GM23248 (cell line): ENCODE measurements at regions not wholly inside any gene's neighbourhood (a gene's known extent, or its start where the extent isn't known, plus 50 kb on each side); places are given as distances from the start of the nearest gene placed in this dataset.

Experiments
- DNase-seq: peaks from one replicate; pipeline ENCODE4 v3.0.0-alpha.2; 2015
- H2AFZ ChIP-seq: fragments of 200-600 bp; sonication (generic); 2 replicates; pipeline ENCODE4 v1.6.1; 2016; ENCODE audit warnings: antibody characterized with exemption
- H3F3A ChIP-seq: fragments of 200-600 bp; sonication (generic); 2 replicates; pipeline ENCODE4 v1.6.1; 2016; ENCODE audit warnings: mild to moderate bottlenecking, antibody characterized with exemption, mixed run types; ENCODE audit not compliant: insufficient read depth
- H3K27ac ChIP-seq: fragments of 200-600 bp; sonication (generic); 2 replicates; pipeline ENCODE4 v1.5.1; 2016; ENCODE audit warnings: mild to moderate bottlenecking
- H3K27me3 ChIP-seq: fragments of 200-600 bp; sonication (generic); replicated peaks from 2 replicates; pipeline ENCODE4 v1.6.1; 2016; ENCODE audit warnings: mild to moderate bottlenecking; ENCODE audit not compliant: insufficient read depth
- H3K36me3 ChIP-seq: fragments of 200-600 bp; sonication (generic); 2 replicates; pipeline ENCODE4 v1.6.1; 2016; ENCODE audit warnings: low read depth, mild to moderate bottlenecking
- H3K4me1 ChIP-seq: fragments of 200-600 bp; sonication (generic); 2 replicates; pipeline ENCODE4 v1.6.1; 2016; ENCODE audit warnings: mild to moderate bottlenecking; ENCODE audit not compliant: insufficient read depth
- H3K4me2 ChIP-seq: fragments of 200-600 bp; sonication (generic); one replicate; pipeline ENCODE4 v1.6.1; 2016; ENCODE audit warnings: mild to moderate bottlenecking; ENCODE audit not compliant: unreplicated experiment
- H3K4me3 ChIP-seq: fragments of 200-600 bp; sonication (generic); 2 replicates; pipeline ENCODE4 v1.5.1; 2016; ENCODE audit warnings: mild to moderate bottlenecking
- H3K79me2 ChIP-seq: fragments of 200-600 bp; sonication (generic); 2 replicates; pipeline ENCODE4 v1.6.1; 2016; ENCODE audit warnings: mild to moderate bottlenecking; ENCODE audit not compliant: insufficient read depth
- H3K9ac ChIP-seq: fragments of 200-600 bp; sonication (generic); 2 replicates; pipeline ENCODE4 v1.6.1; 2016; ENCODE audit warnings: mild to moderate bottlenecking
- H3K9me2 ChIP-seq: fragments of 200-600 bp; sonication (generic); 2 replicates; pipeline ENCODE4 v1.6.1; 2016; ENCODE audit warnings: mixed run types, mild to moderate bottlenecking, moderate library complexity; ENCODE audit not compliant: insufficient read depth
- H3K9me3 ChIP-seq: fragments of 200-600 bp; sonication (generic); one replicate; pipeline ENCODE4 v1.6.1; 2017; ENCODE audit warnings: low read depth
- H4K20me1 ChIP-seq: fragments of 200-600 bp; sonication (generic); 2 replicates; pipeline ENCODE4 v1.6.0; 2016; ENCODE audit not compliant: insufficient read depth
- EZH2 ChIP-seq: fragments of 200-600 bp; sonication (generic); IDR thresholded peaks from 2 replicates; pipeline ENCODE4 v1.6.1; 2018; ENCODE audit warnings: antibody characterized with exemption, mild to moderate bottlenecking; ENCODE audit not compliant: insufficient read depth, poor library complexity, severe bottlenecking
- EZH2phosphoT487 ChIP-seq: fragments of 200-600 bp; sonication (generic); IDR thresholded peaks from 2 replicates; pipeline ENCODE4 v1.6.1; 2018; ENCODE audit warnings: antibody characterized with exemption, moderate library complexity, mild to moderate bottlenecking, low read depth; ENCODE audit not compliant: insufficient read depth
- WGBS, 2 experiments: methylation state at CpG; one replicate each; pipeline ENCODE4 v1.1.6; 2015 to 2017; ENCODE audit warnings: low lambda C conversion rate in 2 of 2, low coverage in 1 of 2; ENCODE audit errors: missing lambda C conversion rate in 2 of 2; 5-methylcytosine and 5-hydroxymethylcytosine counted together
- in situ Hi-C: fragments of 300-500 bp; cut with MboI; formaldehyde crosslinking; loops from 2 replicates; pipeline ENCODE4 v1.15.0; 2020

DNA sequence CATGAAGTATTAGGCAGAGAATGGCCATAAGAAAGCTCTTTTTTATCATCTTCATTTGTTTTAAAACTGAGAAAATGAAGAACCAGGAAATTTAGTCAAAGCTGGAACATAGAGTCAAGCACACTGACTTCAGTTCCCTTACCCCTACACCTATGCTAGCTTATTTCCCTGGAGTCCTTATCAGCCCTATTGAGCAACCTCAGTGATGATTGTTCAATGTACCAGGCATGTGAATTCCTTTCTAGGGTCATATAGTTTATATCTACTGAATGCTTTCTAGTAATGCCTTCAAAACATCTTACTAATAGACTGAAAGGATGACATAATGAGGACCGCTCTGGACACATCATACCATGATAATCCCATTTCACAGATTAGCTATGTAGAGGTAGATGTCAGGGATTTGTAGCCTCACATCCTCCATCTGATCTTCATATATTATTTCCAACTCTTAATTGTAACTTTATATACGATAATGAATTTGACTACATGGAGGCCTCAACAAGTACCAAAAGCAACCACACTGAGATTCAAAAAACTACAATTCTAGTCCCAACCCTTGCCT is 460.4 kb upstream of the DYNLRB2 start:
- H3K4me3 ChIP-seq: no peak overlapping the region
- H3K4me1 ChIP-seq: no peaks in the 10 kb centered on the region
- DNase-seq: no peak
- H3K27ac ChIP-seq: no peak overlapping the region
- no peaks in the 10 kb centered on the region for H3F3A ChIP-seq
- TF ChIP-seq EZH2phosphoT487 (no peak), EZH2 (no peak)
- H3K9ac ChIP-seq: no peak overlapping the region
- WGBS, 2 experiments: 91 to 93% methylated on average over 2 of the region's 2 CpGs
- H2AFZ ChIP-seq: no peak overlapping the region
- no peaks in the 10 kb centered on the region for H3K27me3 ChIP-seq
- no peaks in the 10 kb centered on the region for H3K9me3 ChIP-seq
- H4K20me1 ChIP-seq: no peaks in the 10 kb centered on the region
- no peak overlapping the region for H3K4me2 ChIP-seq
- no peaks in the 10 kb centered on the region for H3K79me2 ChIP-seq
- H3K36me3 ChIP-seq: no peaks in the 10 kb centered on the region
- in situ Hi-C loops: no loop called here
- H3K9me2 ChIP-seq: no peaks in the 10 kb centered on the region

GRCh38 chr16:80079072-80079471 is 461.7 kb upstream of the DYNLRB2 start:
- no peaks in the 10 kb centered on the region for H3F3A ChIP-seq
- H3K9me2 ChIP-seq: no peaks in the 10 kb centered on the region
- H3K4me3 ChIP-seq: no peak overlapping the region
- H3K4me2 ChIP-seq: no peak overlapping the region
- no peaks in the 10 kb centered on the region for H3K79me2 ChIP-seq
- H2AFZ ChIP-seq: no peak overlapping the region
- no peak overlapping the region for H3K9ac ChIP-seq
- no peak for DNase-seq
- H3K9me3 ChIP-seq: no peaks in the 10 kb centered on the region
- TF ChIP-seq EZH2phosphoT487 (no peak), EZH2 (no peak)
- H3K27ac ChIP-seq: no peak overlapping the region
- no peaks in the 10 kb centered on the region for H3K27me3 ChIP-seq
- no peaks in the 10 kb centered on the region for H3K36me3 ChIP-seq
- H4K20me1 ChIP-seq: no peaks in the 10 kb centered on the region
- in situ Hi-C loops: no loop called here
- no peaks in the 10 kb centered on the region for H3K4me1 ChIP-seq
- WGBS, 2 experiments: 53 to 56% methylated on average over 3 of the region's 3 CpGs

DNA sequence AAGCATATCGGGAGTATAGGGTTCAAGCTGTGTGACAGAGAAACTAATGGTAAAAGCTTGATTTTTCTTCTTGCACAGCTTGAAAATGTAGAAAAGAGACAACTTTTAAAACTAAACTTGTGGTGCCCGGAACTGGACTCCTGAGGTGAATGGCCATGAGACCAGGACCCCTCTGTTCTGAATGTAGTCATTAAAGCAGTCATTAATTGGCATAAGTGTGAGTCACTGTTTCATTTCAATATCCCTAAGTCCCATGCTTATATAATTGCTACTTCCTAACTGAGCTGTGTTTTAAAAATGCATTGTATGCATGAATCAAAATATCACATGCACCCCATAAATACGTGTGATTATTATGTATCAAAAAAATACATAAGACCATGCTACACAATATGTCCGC is 463.1 kb upstream of the DYNLRB2 start:
- in situ Hi-C loops: no loop called here
- no peaks in the 10 kb centered on the region for H3K27me3 ChIP-seq
- H2AFZ ChIP-seq: no peak overlapping the region
- no peak overlapping the region for H3K4me3 ChIP-seq
- no peaks in the 10 kb centered on the region for H3F3A ChIP-seq
- H3K9me2 ChIP-seq: no peaks in the 10 kb centered on the region
- TF ChIP-seq EZH2 (no peak), EZH2phosphoT487 (no peak)
- no peak overlapping the region for H3K27ac ChIP-seq
- 72 to 76% methylated on average over 4 of the region's 4 CpGs for WGBS, 2 experiments
- H3K79me2 ChIP-seq: no peaks in the 10 kb centered on the region
- no peak overlapping the region for H3K9ac ChIP-seq
- no peaks in the 10 kb centered on the region for H3K4me1 ChIP-seq
- H3K9me3 ChIP-seq: no peaks in the 10 kb centered on the region
- no peak for DNase-seq
- no peaks in the 10 kb centered on the region for H3K36me3 ChIP-seq
- no peak overlapping the region for H3K4me2 ChIP-seq
- H4K20me1 ChIP-seq: no peaks in the 10 kb centered on the region

- in situ Hi-C loops: no loop called here
- H3K4me2 ChIP-seq: no peak overlapping the region
- no peak overlapping the region for H3K9ac ChIP-seq
- no peak overlapping the region for H3K4me3 ChIP-seq
- H2AFZ ChIP-seq: no peak overlapping the region
- no peak for DNase-seq
- H3K4me1 ChIP-seq: no peaks in the 10 kb centered on the region
- H3K27me3 ChIP-seq: no peaks in the 10 kb centered on the region; the same call in 1 of the 2 replicates
- no peaks in the 10 kb centered on the region for H4K20me1 ChIP-seq
- WGBS, 2 experiments: 86 to 96% methylated on average over 1 of the region's 1 CpG
- H3K79me2 ChIP-seq: no peaks in the 10 kb centered on the region
- no peak overlapping the region for H3K27ac ChIP-seq
- H3F3A ChIP-seq: no peaks in the 10 kb centered on the region
- H3K9me2 ChIP-seq: no peaks in the 10 kb centered on the region
- H3K9me3 ChIP-seq: no peaks in the 10 kb centered on the region
- TF ChIP-seq EZH2 (no peak), EZH2phosphoT487 (no peak)
- no peaks in the 10 kb centered on the region for H3K36me3 ChIP-seq
Measured at GRCh38 chr16:80074329-80074728, 466.5 kb upstream of the DYNLRB2 start.

- no peak for TF ChIP-seq EZH2phosphoT487
- TF ChIP-seq EZH2: no peak
- no peaks in the 10 kb centered on the region for H3K79me2 ChIP-seq
- DNase-seq: no peak
- in situ Hi-C loops: no loop called here
- H3K27me3 ChIP-seq: no peaks in the 10 kb centered on the region; the same call in none of the 2 replicates
- no peak overlapping the region for H3K27ac ChIP-seq
- H2AFZ ChIP-seq: no peak overlapping the region
- H3F3A ChIP-seq: no peaks in the 10 kb centered on the region
- no peaks in the 10 kb centered on the region for H3K4me1 ChIP-seq
- no peak overlapping the region for H3K4me2 ChIP-seq
- no peaks in the 10 kb centered on the region for H4K20me1 ChIP-seq
- H3K9me3 ChIP-seq: no peaks in the 10 kb centered on the region
- H3K9ac ChIP-seq: no peak overlapping the region
- H3K9me2 ChIP-seq: no peaks in the 10 kb centered on the region
- 51 to 54% methylated on average over 5 of the region's 5 CpGs for WGBS, 2 experiments
- no peaks in the 10 kb centered on the region for H3K36me3 ChIP-seq
- H3K4me3 ChIP-seq: no peak overlapping the region
Measured at GRCh38 chr16:80071964-80072456, 468.8 kb upstream of the DYNLRB2 start.
